Uterus (tissue), 2 donors: ENCODE measurements at regions not wholly inside any gene's neighbourhood (a gene's known extent, or its start where the extent isn't known, plus 50 kb on each side); places are given as distances from the start of the nearest gene placed in this dataset.

ENCODE experiments used
- POLR2A ChIP-seq, 2 donors: fragments of 450-650 bp; IDR thresholded peaks; one replicate each; pipeline ENCODE4 v1.6.1; 2016; ENCODE audit warnings: antibody characterized with exemption in 2 of 2, mild to moderate bottlenecking in 1 of 2, moderate library complexity in 1 of 2
- TF ChIP-seq, protein P1 (sequence below), 4 experiments: fragments of 200-600 bp in 2 of 4; fragments of 450-650 bp in 2 of 4; sonication (generic) in 2 of 4; IDR thresholded peaks; one replicate each; pipeline ENCODE4 v1.5.1; 2016 to 2019; ENCODE audit warnings: antibody characterized with exemption in 4 of 4, mild to moderate bottlenecking in 2 of 4, moderate library complexity in 1 of 4

DNA sequence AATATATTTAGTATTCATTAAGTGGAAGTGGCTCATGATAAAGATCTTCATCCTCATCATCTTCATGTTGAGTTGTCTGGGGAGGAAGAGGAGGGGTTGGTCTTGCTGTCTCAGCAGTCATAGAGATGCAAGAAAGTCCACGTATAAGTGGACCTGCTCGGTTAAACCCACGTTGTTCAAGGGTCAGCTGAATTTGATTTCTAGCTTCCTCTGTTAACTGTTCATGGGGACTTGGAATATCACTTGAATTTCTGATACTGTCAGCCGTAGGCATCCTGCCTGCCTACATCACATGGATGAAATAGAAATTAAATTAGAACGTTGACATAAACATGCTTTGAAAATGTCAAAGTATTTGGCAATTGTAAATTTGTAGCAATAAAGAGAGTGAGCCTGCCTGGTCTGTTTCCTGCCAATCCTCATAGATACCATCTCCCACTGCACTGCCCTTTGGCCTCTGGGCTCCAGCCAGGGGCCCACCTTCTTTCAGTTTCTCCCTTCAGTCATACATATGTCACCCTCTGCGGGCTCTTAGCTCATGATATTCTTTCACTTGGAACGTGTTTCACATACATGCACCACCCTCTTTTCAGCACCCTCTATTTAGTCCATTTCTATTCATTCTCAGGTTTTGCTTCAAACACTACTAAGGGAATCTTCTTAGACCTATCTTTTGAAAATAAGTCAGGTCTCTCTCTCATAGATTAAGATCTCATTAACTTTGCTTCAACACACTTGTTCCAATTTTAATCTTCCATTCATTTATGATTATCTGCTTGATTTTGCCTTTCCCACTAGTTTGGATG is 376.3 kb downstream of the IPMK start:
- TF ChIP-seq, protein P1, sequence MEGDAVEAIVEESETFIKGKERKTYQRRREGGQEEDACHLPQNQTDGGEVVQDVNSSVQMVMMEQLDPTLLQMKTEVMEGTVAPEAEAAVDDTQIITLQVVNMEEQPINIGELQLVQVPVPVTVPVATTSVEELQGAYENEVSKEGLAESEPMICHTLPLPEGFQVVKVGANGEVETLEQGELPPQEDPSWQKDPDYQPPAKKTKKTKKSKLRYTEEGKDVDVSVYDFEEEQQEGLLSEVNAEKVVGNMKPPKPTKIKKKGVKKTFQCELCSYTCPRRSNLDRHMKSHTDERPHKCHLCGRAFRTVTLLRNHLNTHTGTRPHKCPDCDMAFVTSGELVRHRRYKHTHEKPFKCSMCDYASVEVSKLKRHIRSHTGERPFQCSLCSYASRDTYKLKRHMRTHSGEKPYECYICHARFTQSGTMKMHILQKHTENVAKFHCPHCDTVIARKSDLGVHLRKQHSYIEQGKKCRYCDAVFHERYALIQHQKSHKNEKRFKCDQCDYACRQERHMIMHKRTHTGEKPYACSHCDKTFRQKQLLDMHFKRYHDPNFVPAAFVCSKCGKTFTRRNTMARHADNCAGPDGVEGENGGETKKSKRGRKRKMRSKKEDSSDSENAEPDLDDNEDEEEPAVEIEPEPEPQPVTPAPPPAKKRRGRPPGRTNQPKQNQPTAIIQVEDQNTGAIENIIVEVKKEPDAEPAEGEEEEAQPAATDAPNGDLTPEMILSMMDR (IDR thresholded peaks at IDR 0.05) = no peak
- TF ChIP-seq POLR2A (IDR thresholded peaks at IDR 0.05) = no peak
